ENCODE measurements at regions not wholly inside any gene's neighbourhood (a gene's known extent, or its start where the extent isn't known, plus 50 kb on each side); places are given as distances from the start of the nearest gene placed in this dataset.

GRCh38 chr18:2114765-2115164, 456.5 kb downstream of the METTL4 start:
- Mint-ChIP-seq H3K36me3 (ENCODE audit: low read depth) (no peaks in the 10 kb centered on the region), H3K9me3 (ENCODE audit: insufficient read depth) (no peaks in the 10 kb centered on the region), H3K4me1 (ENCODE audit: low read depth) (no peaks in the 10 kb centered on the region), H3K4me3 (no peak overlapping the region), H3K27me3 (ENCODE audit: low read depth) (peaks cover 22% of the 10 kb centered on the region), H3K27ac (no peak overlapping the region)
- ATAC-seq = no peak
- ChIA-PET POLR2A (no interaction called here), CTCF (interaction anchor here (1.9 kb wide), 1 partner anchor 10 kb away, joined by 10 read pairs; no protein-coding TSS in a partner anchor)
- DNase-seq = no peak

DNA sequence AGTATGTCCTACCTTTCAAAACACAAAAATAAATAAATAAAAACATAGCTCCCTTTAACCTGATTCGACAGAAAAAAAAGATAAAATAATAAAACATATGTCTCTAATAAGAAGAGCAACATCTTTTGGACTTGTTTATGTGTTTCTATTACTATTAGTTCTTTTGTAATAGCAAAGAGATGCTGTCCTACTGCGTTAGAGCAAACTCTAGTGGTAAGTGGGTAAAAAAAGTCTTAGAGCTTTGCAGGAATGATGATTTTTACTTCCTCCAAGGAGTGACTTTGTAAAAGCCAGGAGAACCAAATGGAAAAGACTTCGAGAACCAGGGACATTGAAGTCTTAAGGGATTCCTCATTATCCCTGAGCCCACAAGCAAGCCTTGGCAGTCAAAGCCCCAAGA, 450.1 kb downstream of the METTL4 start:
- no peak for DNase-seq
- POLR2A ChIA-PET = no interaction called here

DNA sequence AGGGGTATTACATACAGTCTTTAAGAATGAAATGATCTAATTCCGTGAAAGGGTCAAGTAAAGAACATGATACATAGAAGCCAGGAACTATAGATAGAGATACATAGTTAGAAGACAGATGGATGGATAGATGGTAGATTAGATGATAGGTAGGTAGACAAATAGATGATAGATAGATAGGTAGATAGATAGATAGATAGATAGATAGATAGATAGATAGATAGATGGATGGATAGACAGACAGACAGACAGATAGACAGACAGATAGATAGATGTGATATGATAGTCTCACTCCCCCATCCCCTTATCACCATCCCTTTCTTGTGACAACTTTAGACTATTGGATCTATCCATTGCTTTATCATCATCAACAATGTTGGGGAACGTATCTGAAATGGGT, 448.2 kb downstream of the METTL4 start:
- DNase-seq (no peak), ATAC-seq (no peak)
- ChIA-PET POLR2A (no interaction called here), CTCF (no interaction called here)
- no peaks in the 10 kb centered on the region for H3K4me1 Mint-ChIP-seq (ENCODE audit: low read depth)
- no peaks in the 10 kb centered on the region for H3K36me3 Mint-ChIP-seq (ENCODE audit: low read depth)
- no peak overlapping the region for H3K27ac Mint-ChIP-seq
- no peaks in the 10 kb centered on the region for H3K9me3 Mint-ChIP-seq (ENCODE audit: insufficient read depth)
- H3K4me3 Mint-ChIP-seq = no peak overlapping the region
- H3K27me3 Mint-ChIP-seq (ENCODE audit: low read depth) = peaks cover 2% of the 10 kb centered on the region

More for the DNA sequence above, 450.1 kb downstream of the METTL4 start:
- peaks cover 4% of the 10 kb centered on the region for H3K27me3 Mint-ChIP-seq (ENCODE audit: low read depth)
- no peak overlapping the region for H3K27ac Mint-ChIP-seq
- H3K4me1 Mint-ChIP-seq (ENCODE audit: low read depth) = no peaks in the 10 kb centered on the region
- H3K4me3 Mint-ChIP-seq = no peak overlapping the region
- H3K9me3 Mint-ChIP-seq (ENCODE audit: insufficient read depth) = no peaks in the 10 kb centered on the region
- no peak for ATAC-seq
- no peaks in the 10 kb centered on the region for H3K36me3 Mint-ChIP-seq (ENCODE audit: low read depth)
- CTCF ChIA-PET = interaction anchor here (0.7 kb wide), 1 partner anchor 15 kb away, joined by 3 read pairs; no protein-coding TSS in a partner anchor

DNA sequence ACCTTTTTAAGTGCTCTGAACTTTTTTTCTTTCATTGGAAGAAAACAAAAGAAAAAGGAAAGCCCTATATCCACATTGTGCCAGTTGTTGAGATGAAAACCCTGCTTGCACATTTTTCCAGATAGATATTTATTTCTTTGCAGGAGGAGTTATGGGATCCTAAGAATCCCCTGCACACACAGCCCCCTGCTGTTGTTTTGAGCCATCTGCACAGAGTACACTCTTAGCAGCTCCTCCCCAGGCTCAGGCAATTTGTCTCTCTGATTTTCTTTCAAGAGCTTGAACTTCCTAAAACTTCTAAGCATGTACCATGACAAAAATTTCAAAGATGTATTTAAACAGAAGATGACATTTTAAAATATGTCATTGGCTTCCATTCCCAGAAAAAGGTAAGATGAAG, 436.9 kb downstream of the METTL4 start:
- H3K9me3 Mint-ChIP-seq (ENCODE audit: insufficient read depth) = no peaks in the 10 kb centered on the region
- CTCF ChIA-PET = no interaction called here
- no peaks in the 10 kb centered on the region for H3K36me3 Mint-ChIP-seq (ENCODE audit: low read depth)
- no peaks in the 10 kb centered on the region for H3K4me1 Mint-ChIP-seq (ENCODE audit: low read depth)
- no peak overlapping the region for H3K4me3 Mint-ChIP-seq
- ATAC-seq (no peak), DNase-seq (no peak)
- no peak overlapping the region for H3K27ac Mint-ChIP-seq
- POLR2A ChIA-PET = no interaction called here
- H3K27me3 Mint-ChIP-seq (ENCODE audit: low read depth) = peaks cover 3% of the 10 kb centered on the region

DNA sequence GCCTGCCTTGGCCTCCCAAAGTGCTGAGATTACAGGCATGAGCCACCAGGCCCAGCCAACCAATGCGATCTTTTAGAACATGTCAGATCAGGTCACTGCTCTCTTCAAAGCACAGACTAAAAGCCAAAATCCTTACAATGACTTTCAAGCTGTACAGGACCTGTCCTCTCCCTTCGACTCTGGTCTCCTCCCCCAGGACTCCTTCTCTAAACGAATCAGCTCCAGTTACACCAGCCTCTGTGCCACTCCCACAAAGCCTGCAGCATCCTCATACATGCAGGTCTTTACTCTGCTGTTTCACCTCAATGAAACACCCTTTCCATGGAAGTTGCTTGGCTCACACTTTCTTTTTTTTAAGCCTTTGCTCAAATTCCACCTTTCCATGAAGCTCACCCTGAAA, 436.0 kb downstream of the METTL4 start:
- no peaks in the 10 kb centered on the region for H3K36me3 Mint-ChIP-seq (ENCODE audit: low read depth)
- no peak overlapping the region for H3K27ac Mint-ChIP-seq
- POLR2A ChIA-PET = interaction anchor here (1.2 kb wide), 1 partner anchor 322 kb away, joined by 3 read pairs; no protein-coding TSS in a partner anchor
- no peak overlapping the region for H3K4me3 Mint-ChIP-seq
- CTCF ChIA-PET = no interaction called here
- ATAC-seq (no peak), DNase-seq (no peak)
- no peaks in the 10 kb centered on the region for H3K4me1 Mint-ChIP-seq (ENCODE audit: low read depth)
- peaks cover 3% of the 10 kb centered on the region for H3K27me3 Mint-ChIP-seq (ENCODE audit: low read depth)
- H3K9me3 Mint-ChIP-seq (ENCODE audit: insufficient read depth) = no peaks in the 10 kb centered on the region

- Mint-ChIP-seq H3K27ac (no peak overlapping the region), H3K9me3 (ENCODE audit: insufficient read depth) (no peaks in the 10 kb centered on the region), H3K27me3 (ENCODE audit: low read depth) (peaks cover 3% of the 10 kb centered on the region), H3K4me1 (ENCODE audit: low read depth) (no peaks in the 10 kb centered on the region), H3K36me3 (ENCODE audit: low read depth) (no peaks in the 10 kb centered on the region), H3K4me3 (no peak overlapping the region)
- POLR2A ChIA-PET = no interaction called here
- CTCF ChIA-PET = no interaction called here
- no peak for DNase-seq
- ATAC-seq = no peak
Measured at GRCh38 chr18:2138552-2138951, 432.8 kb downstream of the METTL4 start.

DNA sequence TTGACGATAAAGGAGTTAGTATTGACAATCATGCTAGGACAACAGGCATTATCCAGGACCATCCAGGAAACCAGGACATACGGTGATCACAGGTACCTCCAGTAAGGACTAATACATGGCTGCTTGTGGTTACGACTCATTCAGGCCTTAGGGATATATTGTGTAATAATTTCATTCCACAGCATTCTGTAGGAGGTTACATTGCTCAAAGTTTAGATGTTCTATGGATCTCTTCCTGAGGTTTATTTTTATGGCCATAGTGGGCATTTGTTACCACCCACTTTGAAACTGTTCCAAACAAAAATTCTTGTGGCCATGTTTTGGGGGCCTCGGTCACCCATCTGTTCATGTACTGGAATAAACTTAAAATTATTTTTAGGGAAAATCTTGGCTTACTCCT, 431.6 kb downstream of the METTL4 start:
- Mint-ChIP-seq H3K4me1 (ENCODE audit: low read depth) (no peaks in the 10 kb centered on the region), H3K27me3 (ENCODE audit: low read depth) (peaks cover 3% of the 10 kb centered on the region), H3K36me3 (ENCODE audit: low read depth) (no peaks in the 10 kb centered on the region), H3K4me3 (no peak overlapping the region), H3K9me3 (ENCODE audit: insufficient read depth) (no peaks in the 10 kb centered on the region), H3K27ac (no peak overlapping the region)
- DNase-seq = no peak
- ATAC-seq = no peak
- POLR2A ChIA-PET = no interaction called here
- CTCF ChIA-PET = no interaction called here

DNA sequence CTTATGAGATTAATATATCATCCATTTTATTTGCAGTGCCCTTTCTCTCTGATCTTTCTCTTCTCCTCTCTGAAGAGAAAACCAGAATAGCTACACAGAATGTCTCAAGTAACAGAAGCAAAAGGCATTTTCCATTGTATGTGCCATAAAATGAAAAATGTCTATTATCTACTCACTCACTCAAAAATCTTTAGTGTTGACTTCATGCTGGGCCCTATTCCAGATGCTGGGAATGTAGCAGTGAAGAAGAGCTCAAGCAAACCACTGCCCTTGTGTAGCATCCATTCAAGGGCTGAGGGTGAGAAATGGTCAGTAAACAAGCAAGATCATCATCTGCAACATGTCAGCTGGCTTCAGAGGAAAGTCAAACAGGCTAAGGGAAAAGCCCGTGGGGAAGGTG, 427.7 kb downstream of the METTL4 start:
- no peaks in the 10 kb centered on the region for H3K27me3 Mint-ChIP-seq (ENCODE audit: low read depth)
- no peak for ATAC-seq
- CTCF ChIA-PET = no interaction called here
- no peaks in the 10 kb centered on the region for H3K9me3 Mint-ChIP-seq (ENCODE audit: insufficient read depth)
- no peaks in the 10 kb centered on the region for H3K4me1 Mint-ChIP-seq (ENCODE audit: low read depth)
- no peak for DNase-seq
- no peak overlapping the region for H3K27ac Mint-ChIP-seq
- no peaks in the 10 kb centered on the region for H3K36me3 Mint-ChIP-seq (ENCODE audit: low read depth)
- POLR2A ChIA-PET = no interaction called here
- H3K4me3 Mint-ChIP-seq = no peak overlapping the region

- H3K27me3 Mint-ChIP-seq (ENCODE audit: low read depth) = no peaks in the 10 kb centered on the region
- H3K4me3 Mint-ChIP-seq = no peak overlapping the region
- POLR2A ChIA-PET = no interaction called here
- no peak for DNase-seq
- CTCF ChIA-PET = no interaction called here
- H3K27ac Mint-ChIP-seq = no peak overlapping the region
- H3K36me3 Mint-ChIP-seq (ENCODE audit: low read depth) = no peaks in the 10 kb centered on the region
- no peaks in the 10 kb centered on the region for H3K9me3 Mint-ChIP-seq (ENCODE audit: insufficient read depth)
- ATAC-seq = no peak
- H3K4me1 Mint-ChIP-seq (ENCODE audit: low read depth) = no peaks in the 10 kb centered on the region
Measured at GRCh38 chr18:2144811-2145210, 426.5 kb downstream of the METTL4 start.

- H3K9me3 Mint-ChIP-seq (ENCODE audit: insufficient read depth) = no peaks in the 10 kb centered on the region
- no peaks in the 10 kb centered on the region for H3K36me3 Mint-ChIP-seq (ENCODE audit: low read depth)
- DNase-seq (no peak), ATAC-seq (no peak)
- CTCF ChIA-PET = no interaction called here
- POLR2A ChIA-PET = no interaction called here
- no peak overlapping the region for H3K27ac Mint-ChIP-seq
- no peaks in the 10 kb centered on the region for H3K27me3 Mint-ChIP-seq (ENCODE audit: low read depth)
- no peaks in the 10 kb centered on the region for H3K4me1 Mint-ChIP-seq (ENCODE audit: low read depth)
- H3K4me3 Mint-ChIP-seq = no peak overlapping the region
Measured at GRCh38 chr18:2146092-2146491, 425.2 kb downstream of the METTL4 start.

DNA sequence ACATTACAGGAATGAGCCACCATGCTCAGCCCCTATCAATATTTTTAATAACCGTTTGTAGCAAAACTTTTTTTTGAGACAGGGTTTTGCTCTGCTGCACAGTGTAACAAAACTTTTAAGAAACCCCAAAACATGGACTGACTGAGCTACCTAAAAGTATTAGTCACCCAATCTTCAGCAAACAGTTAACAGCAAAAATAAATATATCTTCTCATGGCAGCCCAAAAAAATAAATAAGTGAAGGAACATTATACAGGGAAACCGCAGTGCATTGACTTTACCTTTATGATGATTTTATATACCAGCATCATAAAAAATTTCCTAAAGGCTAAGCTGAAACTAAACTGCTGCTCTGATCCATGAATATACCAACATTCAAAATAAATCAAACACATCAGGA, 424.6 kb downstream of the METTL4 start:
- Mint-ChIP-seq H3K9me3 (ENCODE audit: insufficient read depth) (no peaks in the 10 kb centered on the region), H3K4me1 (ENCODE audit: low read depth) (no peaks in the 10 kb centered on the region), H3K27ac (no peak overlapping the region), H3K36me3 (ENCODE audit: low read depth) (no peaks in the 10 kb centered on the region), H3K4me3 (no peak overlapping the region), H3K27me3 (ENCODE audit: low read depth) (no peaks in the 10 kb centered on the region)
- ChIA-PET CTCF (no interaction called here), POLR2A (no interaction called here)
- ATAC-seq (no peak), DNase-seq (no peak)

- H3K27me3 Mint-ChIP-seq (ENCODE audit: low read depth) = no peaks in the 10 kb centered on the region
- ChIA-PET CTCF (no interaction called here), POLR2A (no interaction called here)
- H3K4me3 Mint-ChIP-seq = no peak overlapping the region
- H3K4me1 Mint-ChIP-seq (ENCODE audit: low read depth) = no peaks in the 10 kb centered on the region
- H3K27ac Mint-ChIP-seq = no peak overlapping the region
- ATAC-seq = no peak
- H3K9me3 Mint-ChIP-seq (ENCODE audit: insufficient read depth) = no peaks in the 10 kb centered on the region
- H3K36me3 Mint-ChIP-seq (ENCODE audit: low read depth) = no peaks in the 10 kb centered on the region
- no peak for DNase-seq
Measured at GRCh38 chr18:2147476-2148230, 423.7 kb downstream of the METTL4 start.

DNA sequence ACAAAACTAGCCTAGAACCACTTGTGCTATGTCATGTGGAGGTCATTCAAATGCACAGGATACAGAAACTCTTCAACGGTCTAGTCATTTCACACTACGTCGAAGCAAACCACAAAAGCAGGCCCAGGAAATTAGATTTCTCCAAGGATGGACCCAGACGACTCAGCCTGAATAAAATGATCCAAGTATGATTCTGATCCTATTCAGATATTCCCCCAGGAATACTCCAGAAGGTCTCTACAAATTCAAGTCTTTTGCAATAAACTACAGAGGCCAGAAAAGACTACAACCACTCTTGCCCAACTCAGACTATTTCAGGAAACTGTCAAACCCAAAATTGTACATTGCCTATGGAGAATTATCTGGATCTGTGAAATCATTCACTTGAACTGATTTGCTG, 422.5 kb downstream of the METTL4 start:
- Mint-ChIP-seq H3K4me3 (no peak overlapping the region), H3K36me3 (ENCODE audit: low read depth) (no peaks in the 10 kb centered on the region), H3K27me3 (ENCODE audit: low read depth) (no peaks in the 10 kb centered on the region), H3K4me1 (ENCODE audit: low read depth) (no peaks in the 10 kb centered on the region), H3K27ac (no peak overlapping the region), H3K9me3 (ENCODE audit: insufficient read depth) (no peaks in the 10 kb centered on the region)
- DNase-seq (no peak), ATAC-seq (no peak)
- ChIA-PET CTCF (no interaction called here), POLR2A (no interaction called here)

Data from activated CD8-positive, alpha-beta T cell treated with anti-CD3 and anti-CD28 coated beads, Interleukin-2, amount 10 ng/mL, durations not matched to agents 7 days and 5 days (primary cell).